Upper lobe of left lung (tissue), 4 donors: ENCODE measurements at regions not wholly inside any gene's neighbourhood (a gene's known extent, or its start where the extent isn't known, plus 50 kb on each side); places are given as distances from the start of the nearest gene placed in this dataset.

Source experiments
- CTCF ChIP-seq, 6 experiments: fragments of 450-650 bp in 4 of 6; fragments of 200-600 bp in 2 of 6; sonication (generic) in 2 of 6; IDR thresholded peaks; one replicate each; pipeline ENCODE4 v1.5.1; 2016 to 2019; ENCODE audit warnings: antibody characterized with exemption in 6 of 6
- EP300 ChIP-seq, 4 donors: sonication (generic); formaldehyde crosslinking; IDR thresholded peaks; one replicate each; pipeline ENCODE4 v1.5.1; 2017; ENCODE audit warnings: antibody characterized with exemption in 4 of 4, control low read depth in 2 of 4
- POLR2A ChIP-seq, 4 donors: fragments of 450-650 bp; IDR thresholded peaks; one replicate each; pipeline ENCODE4 v1.5.1; 2016 to 2017; ENCODE audit warnings: antibody characterized with exemption in 4 of 4, mild to moderate bottlenecking in 2 of 4

GRCh38 chr6:44002067-44002592, 125.1 kb downstream of the MRPL14 start:
- TF ChIP-seq CTCF (IDR thresholded peaks at IDR 0.05) = no peak
- TF ChIP-seq EP300 (IDR thresholded peaks at IDR 0.05) = no peak
- TF ChIP-seq POLR2A (IDR thresholded peaks at IDR 0.05) = no peak
